ENCODE measurements at regions not wholly inside any gene's neighbourhood (a gene's known extent, or its start where the extent isn't known, plus 50 kb on each side); places are given as distances from the start of the nearest gene placed in this dataset.
"Not testable (repeated sequence)": the region's sequence is repeated elsewhere in the genome, so short reads cannot be mapped to it uniquely, and the experiment has no call there.

DNA sequence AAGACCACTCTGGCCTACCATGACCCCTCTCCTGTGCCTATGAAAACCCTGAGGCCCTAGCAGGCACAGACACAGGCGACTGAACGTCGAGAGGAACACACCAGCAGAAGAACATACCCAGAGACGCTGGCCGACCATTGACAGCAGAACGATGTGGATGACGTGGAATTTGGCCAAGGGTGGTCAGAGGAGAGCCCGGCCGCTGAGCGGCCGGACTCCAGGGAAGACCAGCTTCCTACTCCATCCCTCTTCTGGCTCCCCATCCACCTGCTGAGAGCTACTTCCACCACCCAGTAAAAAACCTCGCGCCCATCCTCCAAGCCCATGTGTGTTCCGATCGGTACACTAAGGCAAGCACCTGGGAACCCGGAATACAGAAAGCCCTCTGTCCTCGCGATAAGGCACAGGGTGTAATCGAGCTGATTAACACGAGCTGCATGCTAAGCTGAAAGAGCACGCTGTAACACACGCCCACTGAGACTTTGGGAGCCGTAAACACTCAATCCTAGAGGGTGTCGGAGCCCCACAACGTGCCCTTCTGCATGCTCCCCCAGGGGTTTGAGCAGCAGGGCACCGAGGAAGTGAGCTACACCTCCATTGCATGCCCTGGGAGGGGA lies 150.3 kb downstream of the CENPF start:
- Histone ChIP-seq H3K9me3 (peaks cover 0 to 6% (median 0%) of the 10 kb centered on the region in 3 donors), H3K36me3 (replicated peaks in 1 of 2; ENCODE audit: insufficient read depth in 1 of 2, low read depth in 2 of 2) (no peaks in the 10 kb centered on the region), H3K27me3 (no peaks in the 10 kb centered on the region), H3K27ac (no peak overlapping the region), H3K4me3 (no peak overlapping the region), H3K4me1 (no peaks in the 10 kb centered on the region)
- ATAC-seq (no peak), DNase-seq (no peak)
- TF ChIP-seq POLR2A (IDR thresholded peaks at IDR 0.05) (no peak), CTCF (IDR thresholded peaks at IDR 0.05) (no peak)
- WGBS, 2 donors = 74 to 76% methylated on average over 21 to 26 of the region's 26 CpGs
- intact Hi-C loops (cut with DNase I) = no loop called here

- intact Hi-C loops (cut with DNase I) = no loop called here
- H3K27me3 ChIP-seq = no peaks in the 10 kb centered on the region
- H3K9me3 ChIP-seq = peaks cover 0 to 12% (median 0%) of the 10 kb centered on the region in 3 donors
- H3K36me3 ChIP-seq (replicated peaks in 1 of 2; ENCODE audit: insufficient read depth in 1 of 2, low read depth in 2 of 2) = no peaks in the 10 kb centered on the region
- no peaks in the 10 kb centered on the region for H3K4me1 ChIP-seq
- DNase-seq (no peak), ATAC-seq (no peak)
- TF ChIP-seq POLR2A (IDR thresholded peaks at IDR 0.05) (no peak), CTCF (IDR thresholded peaks at IDR 0.05) (no peak)
- no peak overlapping the region for H3K4me3 ChIP-seq
- 69% methylated on average over 1 of the region's 1 CpG for WGBS, 2 donors
- no peak overlapping the region for H3K27ac ChIP-seq
These were observed 158.0 kb downstream of the CENPF start for GRCh38 chr1:214761030-214761429.

GRCh38 chr1:214762902-214763301 lies 159.9 kb downstream of the CENPF start:
- TF ChIP-seq POLR2A (IDR thresholded peaks at IDR 0.05) = no peak
- no peak for TF ChIP-seq CTCF (IDR thresholded peaks at IDR 0.05)
- Histone ChIP-seq H3K27me3 (no peaks in the 10 kb centered on the region), H3K4me1 (no peaks in the 10 kb centered on the region), H3K9me3 (peaks cover 0 to 6% (median 0%) of the 10 kb centered on the region in 3 donors), H3K36me3 (replicated peaks in 1 of 2; ENCODE audit: insufficient read depth in 1 of 2, low read depth in 2 of 2) (no peaks in the 10 kb centered on the region), H3K27ac (no peak overlapping the region), H3K4me3 (no peak overlapping the region)
- intact Hi-C loops (cut with DNase I) = no loop called here
- DNase-seq (no peak), ATAC-seq (no peak)

DNA sequence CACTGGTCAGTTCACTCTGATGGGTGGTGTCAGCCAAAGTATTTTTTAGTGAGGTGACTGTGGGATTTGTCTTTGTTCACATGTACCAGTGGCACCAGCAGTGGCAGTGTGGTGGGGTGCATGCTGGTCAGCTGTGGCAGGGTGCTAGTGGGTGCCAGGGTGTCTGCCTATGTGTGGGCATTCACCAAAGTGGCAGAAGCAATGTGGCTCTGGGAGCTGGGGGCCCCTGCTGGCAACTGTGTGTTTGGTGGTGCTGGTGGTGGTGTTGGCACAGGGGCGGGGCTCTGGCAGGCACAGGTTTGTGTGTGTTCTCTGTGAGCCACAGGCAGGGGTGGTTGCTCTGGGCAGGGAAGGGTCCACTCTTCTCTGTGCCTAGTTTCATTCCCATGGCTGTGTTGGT lies 161.5 kb downstream of the CENPF start:
- intact Hi-C loops (cut with DNase I) = no loop called here
- Histone ChIP-seq H3K27me3 (no peaks in the 10 kb centered on the region), H3K4me1 (no peaks in the 10 kb centered on the region), H3K27ac (no peak overlapping the region), H3K36me3 (replicated peaks in 1 of 2; ENCODE audit: insufficient read depth in 1 of 2, low read depth in 2 of 2) (no peaks in the 10 kb centered on the region), H3K4me3 (no peak overlapping the region), H3K9me3 (peaks cover 0 to 6% (median 0%) of the 10 kb centered on the region in 3 donors)
- ATAC-seq (no peak), DNase-seq (no peak)
- 67% methylated on average over 1 of the region's 1 CpG; no CpG with 5 or more reads in 1 of the 2 donors for WGBS, 2 donors
- TF ChIP-seq CTCF (IDR thresholded peaks at IDR 0.05) (no peak), POLR2A (IDR thresholded peaks at IDR 0.05) (no peak)

DNA sequence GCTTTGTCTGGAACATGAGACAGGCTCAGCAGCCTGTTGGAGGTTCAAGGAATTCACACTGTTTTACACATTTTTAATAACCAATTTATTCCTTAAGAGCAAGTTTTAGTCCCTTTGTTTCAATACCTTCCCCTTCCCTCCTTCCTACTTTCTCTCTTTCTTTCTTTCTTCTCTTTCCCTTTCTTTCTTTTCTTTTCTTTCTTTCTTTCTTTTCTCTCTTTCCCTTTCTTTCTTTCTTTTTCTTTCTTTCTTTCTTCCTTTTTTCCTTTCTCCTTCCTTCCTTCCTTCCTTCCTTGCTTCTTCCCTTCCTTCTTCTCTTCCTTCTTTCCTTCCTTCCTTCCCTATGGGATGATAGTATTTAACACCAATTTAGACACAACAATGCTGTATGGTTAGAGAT lies 164.2 kb downstream of the CENPF start:
- H3K27me3 ChIP-seq = no peaks in the 10 kb centered on the region
- no peak overlapping the region for H3K27ac ChIP-seq
- no peak for ATAC-seq
- DNase-seq = no peak
- no peaks in the 10 kb centered on the region for H3K9me3 ChIP-seq
- TF ChIP-seq POLR2A (IDR thresholded peaks at IDR 0.05) (no peak), CTCF (IDR thresholded peaks at IDR 0.05) (no peak)
- no peak overlapping the region for H3K4me3 ChIP-seq
- H3K36me3 ChIP-seq (replicated peaks in 1 of 2; ENCODE audit: insufficient read depth in 1 of 2, low read depth in 2 of 2) = no peaks in the 10 kb centered on the region
- H3K4me1 ChIP-seq = no peaks in the 10 kb centered on the region
- intact Hi-C loops (cut with DNase I) = no loop called here

DNA sequence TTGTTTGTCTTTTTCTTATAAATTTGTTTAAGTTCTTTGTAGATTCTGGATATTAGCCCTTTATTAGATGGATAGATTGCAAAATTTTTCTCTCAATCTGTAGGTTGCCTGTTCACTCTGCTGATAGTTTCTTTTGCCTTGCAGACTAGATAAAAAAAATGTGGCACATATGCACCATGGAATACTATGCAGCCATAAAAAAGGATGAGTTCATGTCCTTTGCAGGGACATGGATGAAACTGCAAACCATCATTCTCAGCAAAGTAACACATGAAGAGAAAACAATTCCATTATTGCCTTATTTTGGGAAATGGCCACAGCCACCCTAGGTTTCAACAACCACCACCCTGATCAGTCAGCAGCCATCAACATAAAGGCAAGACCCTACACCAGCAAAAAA lies 166.7 kb downstream of the CENPF start:
- ATAC-seq, H3K27ac ChIP-seq: not testable (repeated sequence)

More for the DNA sequence above, 166.7 kb downstream of the CENPF start:
- H3K36me3 ChIP-seq (replicated peaks in 1 of 2; ENCODE audit: insufficient read depth in 1 of 2, low read depth in 2 of 2); H3K27me3 ChIP-seq; H3K4me3 ChIP-seq; H3K4me1 ChIP-seq; DNase-seq; intact Hi-C loops (cut with DNase I); H3K9me3 ChIP-seq: not testable (repeated sequence)
